HepG2 (cell line): ENCODE measurements at regions not wholly inside any gene's neighbourhood (a gene's known extent, or its start where the extent isn't known, plus 50 kb on each side); places are given as distances from the start of the nearest gene placed in this dataset.

Experiments used
- ATAC-seq: fragments of 200-7000 bp; cut with Tn5 transposase; 3 replicates; pipeline ENCODE4 v1.9.1; 2020; ENCODE audit warnings: mild to moderate bottlenecking, moderate library complexity
- BruUV-seq: library from RNA; stranded (reverse); fragments of 400-500 nt; replicated peaks from 2 replicates; lab custom pipeline; 2021; lab: Mats Ljungman, UMichigan
- CTCF ChIA-PET: fragments of 300-600 bp; formaldehyde crosslinking; extraction: SDS; loops from one replicate; lab custom pipeline; 2021; ENCODE audit warnings: low total read pairs, inconsistent platforms, low intra/inter-chr PET ratio; lab: Yijun Ruan, JAX
- POLR2A ChIA-PET: fragments of 350-600 bp; sonication (Branson Sonifier 250); formaldehyde crosslinking; loops from one replicate; lab custom pipeline; 2020; ENCODE audit warnings: antibody characterized with exemption, inconsistent platforms; lab: Yijun Ruan, JAX
- DNase-seq: peaks from one replicate; pipeline ENCODE4 v3.0.0-alpha.2; 2015; ENCODE audit warnings: low spot score
- FAIRE-seq: peaks from 3 replicates; lab custom pipeline; 2011; peaks lifted over from hg19 to GRCh38; lab: Jason Lieb, UNC
- H2AFZ ChIP-seq: one replicate; pipeline ENCODE4 v1.6.1; 2011; ENCODE audit warnings: low read length, inconsistent platforms
- H3K27ac ChIP-seq: fragments of 300-600 bp; 3 replicates; pipeline ENCODE4 v1.8.0; 2011; ENCODE audit warnings: mixed run types, mild to moderate bottlenecking, mixed read lengths, low read length, inconsistent platforms; ENCODE audit not compliant: insufficient read depth; ENCODE audit errors: extremely low read length
- H3K27me3 ChIP-seq, 2 experiments: fragments of 200-600 bp in 1 of 2; 2 replicates in 1 of 2; 3 replicates in 1 of 2; pipeline versions ENCODE4 v1.6.0 to v1.8.0; 2011; ENCODE audit warnings: low read length in 2 of 2, mild to moderate bottlenecking in 2 of 2, moderate library complexity in 2 of 2, inconsistent platforms in 1 of 2; ENCODE audit not compliant: insufficient read depth in 2 of 2, control insufficient read depth in 1 of 2
- H3K36me3 ChIP-seq, 2 experiments: fragments of 200-600 bp in 1 of 2; replicated peaks in 1 of 2; 2 replicates in 1 of 2; 3 replicates in 1 of 2; pipeline versions ENCODE4 v1.5.1 to v1.8.0; 2011; ENCODE audit warnings: low read length in 2 of 2, inconsistent platforms in 1 of 2; ENCODE audit not compliant: insufficient read depth in 2 of 2, control insufficient read depth in 1 of 2
- H3K4me1 ChIP-seq: 2 replicates; pipeline ENCODE4 v1.5.1; 2012; ENCODE audit warnings: low read length, inconsistent platforms; ENCODE audit not compliant: insufficient read depth
- H3K4me2 ChIP-seq: 2 replicates; pipeline ENCODE4 v1.6.0; 2011; ENCODE audit warnings: low read depth, low read length, inconsistent platforms
- H3K4me3 ChIP-seq, 3 experiments: fragments of 200-600 bp in 1 of 3; sonication (generic), shearing (Covaris generic) in 1 of 3; replicated peaks in 1 of 3; 2 replicates each; pipeline ENCODE4 v1.5.1; 2011 to 2016; ENCODE audit warnings: low read length in 3 of 3, inconsistent platforms in 2 of 3, low read depth in 2 of 3, mild to moderate bottlenecking in 2 of 3, control low read depth in 1 of 3, mixed read lengths in 1 of 3; ENCODE audit not compliant: insufficient read depth in 1 of 3
- H3K79me2 ChIP-seq: one replicate; pipeline ENCODE4 v1.6.1; 2011; ENCODE audit warnings: low read length, inconsistent platforms; ENCODE audit not compliant: insufficient read depth
- H3K9ac ChIP-seq: 2 replicates; pipeline ENCODE4 v1.6.0; 2011; ENCODE audit warnings: mild to moderate bottlenecking, low read depth, low read length, inconsistent platforms; ENCODE audit not compliant: insufficient read depth
- H3K9me3 ChIP-seq: 2 replicates; pipeline ENCODE4 v1.5.1; 2012; ENCODE audit warnings: mild to moderate bottlenecking, low read length
- H4K20me1 ChIP-seq: 2 replicates; pipeline ENCODE4 v1.6.0; 2011; ENCODE audit warnings: inconsistent platforms, mild to moderate bottlenecking, low read length, moderate library complexity; ENCODE audit not compliant: insufficient read depth
- FOXJ3 ChIP-seq: sonication (generic); formaldehyde crosslinking; IDR thresholded peaks from 2 replicates; pipeline ENCODE4 v1.4.0; 2020; ENCODE audit warnings: missing genetic modification reagents, mild to moderate bottlenecking, borderline replicate concordance
- GFI1 ChIP-seq: sonication (generic); formaldehyde crosslinking; IDR thresholded peaks from 2 replicates; pipeline ENCODE4 v1.5.0; 2020; ENCODE audit warnings: missing genetic modification reagents, mild to moderate bottlenecking, borderline replicate concordance
- HES4 ChIP-seq: sonication (generic); formaldehyde crosslinking; IDR thresholded peaks from 2 replicates; pipeline ENCODE4 v1.9.0; 2021; ENCODE audit warnings: mild to moderate bottlenecking, missing genetic modification reagents, borderline replicate concordance
- HHEX ChIP-seq: IDR thresholded peaks from 2 replicates; pipeline ENCODE4 v1.6.1; 2016; ENCODE audit warnings: control low read depth
- MTA3 ChIP-seq: sonication (generic); formaldehyde crosslinking; IDR thresholded peaks from 2 replicates; pipeline ENCODE4 v1.4.0; 2020; ENCODE audit warnings: missing genetic modification reagents
- RBAK ChIP-seq: sonication (generic); formaldehyde crosslinking; IDR thresholded peaks from 2 replicates; pipeline ENCODE4 v1.5.1; 2020; ENCODE audit warnings: mild to moderate bottlenecking, missing genetic modification reagents
- RBM39 ChIP-seq: fragments of 200-400 bp; formaldehyde crosslinking; IDR thresholded peaks from one replicate; pipeline ENCODE4 v1.6.1; 2018; ENCODE audit warnings: antibody characterized with exemption, mild to moderate bottlenecking, low read depth, low read length; ENCODE audit not compliant: poor library complexity, severe bottlenecking
- RERE ChIP-seq: IDR thresholded peaks from 2 replicates; pipeline ENCODE4 v1.6.1; 2016; ENCODE audit warnings: low read depth, missing genetic modification reagents, missing compliant biosample characterization
- YY1 ChIP-seq: IDR thresholded peaks from 2 replicates; pipeline ENCODE4 v1.6.1; 2011; ENCODE audit warnings: low read length, low read depth, moderate library complexity, mild to moderate bottlenecking; ENCODE audit not compliant: insufficient read depth, insufficient replicate concordance
- ZBTB33 ChIP-seq: sonication (generic); formaldehyde crosslinking; IDR thresholded peaks from 2 replicates; pipeline ENCODE4 v1.4.0; 2020; ENCODE audit warnings: missing genetic modification reagents
- ZFP37 ChIP-seq: sonication (generic); formaldehyde crosslinking; IDR thresholded peaks from 2 replicates; pipeline ENCODE4 v1.4.0; 2020; ENCODE audit warnings: missing genetic modification reagents, borderline replicate concordance
- ZNF121 ChIP-seq: sonication (generic); formaldehyde crosslinking; IDR thresholded peaks from 2 replicates; pipeline ENCODE4 v1.5.0; 2020; ENCODE audit warnings: mild to moderate bottlenecking, missing genetic modification reagents
- ZNF230 ChIP-seq: sonication (generic); formaldehyde crosslinking; IDR thresholded peaks from 2 replicates; pipeline ENCODE4 v1.4.0; 2020; ENCODE audit warnings: mild to moderate bottlenecking, missing genetic modification reagents
- ZNF547 ChIP-seq: sonication (generic); formaldehyde crosslinking; IDR thresholded peaks from 2 replicates; pipeline ENCODE4 v1.5.1; 2020; ENCODE audit warnings: mild to moderate bottlenecking, missing genetic modification reagents
- ZNF557 ChIP-seq: sonication (generic); formaldehyde crosslinking; IDR thresholded peaks from 2 replicates; pipeline ENCODE4 v1.4.0; 2020; ENCODE audit warnings: missing genetic modification reagents
- ZNF614 ChIP-seq: IDR thresholded peaks from 2 replicates; pipeline ENCODE4 v1.6.1; 2018; ENCODE audit warnings: missing biosample characterization, missing genetic modification reagents, inconsistent platforms, borderline replicate concordance
- ZNF720 ChIP-seq: sonication (generic); formaldehyde crosslinking; IDR thresholded peaks from 2 replicates; pipeline ENCODE4 v1.4.0; 2020; ENCODE audit warnings: missing genetic modification reagents
- ZNF776 ChIP-seq: sonication (generic); formaldehyde crosslinking; IDR thresholded peaks from 2 replicates; pipeline ENCODE4 v1.4.0; 2020; ENCODE audit warnings: mild to moderate bottlenecking, missing genetic modification reagents
- WGBS: methylation state at CpG from one replicate; pipeline ENCODE4 v1.1.6; 2017; ENCODE audit warnings: low lambda C conversion rate; 5-methylcytosine and 5-hydroxymethylcytosine counted together
- in situ Hi-C: cut with HindIII; loops from 2 replicates; pipeline ENCODE4 v1.10.0; 2017; ENCODE audit warnings: low pct_unique_long_range_greater_than_20kb; ENCODE audit not compliant: extremely low pct_ligation_motif_present
- intact Hi-C: fragments of 100-400 bp; cut with micrococcal nuclease; formaldehyde crosslinking; loops from one replicate; pipeline ENCODE4 v1.10.0; 2022; ENCODE audit not compliant: unreplicated experiment

- intact Hi-C loops (loop anchor here (10.0 kb wide), 1 partner anchor 125 kb away; no protein-coding TSS in a partner anchor), in situ Hi-C loops (no loop called here)
- BruUV-seq: no TSS peak
- POLR2A ChIA-PET: no interaction called here
- Histone ChIP-seq H3K27me3 (peaks cover 1 to 5% of the 10 kb centered on the region in 2 experiments; a peak in 1 of 5 replicates), H2AFZ (no peak overlapping the region), H3K4me3 (no peak overlapping the region), H3K4me2 (no peak overlapping the region), H3K79me2 (no peaks in the 10 kb centered on the region), H3K27ac (no peak overlapping the region), H3K36me3 (no peaks in the 10 kb centered on the region), H3K9me3 (no peaks in the 10 kb centered on the region), H3K4me1 (no peaks in the 10 kb centered on the region), H4K20me1 (no peaks in the 10 kb centered on the region), H3K9ac (no peak overlapping the region)
- no peak for ATAC-seq
- WGBS: 23% methylated on average over 3 of the region's 3 CpGs
- FAIRE-seq: no peak
- no peak for TF ChIP-seq ZNF230 (CRISPR knock-in tag)
- TF ChIP-seq HHEX: no peak
- TF ChIP-seq MTA3 (CRISPR knock-in tag): no peak
- TF ChIP-seq ZBTB33 (CRISPR knock-in tag): no peak
- no peak for TF ChIP-seq RERE (CRISPR knock-in tag)
- TF ChIP-seq ZNF557 (CRISPR knock-in tag): no peak
- no peak for TF ChIP-seq RBAK (CRISPR knock-in tag)
- no peak for TF ChIP-seq HES4 (CRISPR knock-in tag)
- TF ChIP-seq ZNF121 (CRISPR knock-in tag): no peak
- TF ChIP-seq ZFP37: no peak
- TF ChIP-seq ZNF547 (CRISPR knock-in tag): no peak
- TF ChIP-seq YY1: no peak
- no peak for TF ChIP-seq GFI1 (CRISPR knock-in tag)
- no peak for TF ChIP-seq ZNF776 (CRISPR knock-in tag)
- TF ChIP-seq RBM39: no peak
- no peak for TF ChIP-seq ZNF720 (CRISPR knock-in tag)
- no peak for TF ChIP-seq FOXJ3 (CRISPR knock-in tag)
- TF ChIP-seq ZNF614 (CRISPR knock-in tag): no peak
- DNase-seq: no peak
- CTCF ChIA-PET: no interaction called here
Measured at GRCh38 chr1:229839800-229840199, 213.8 kb downstream of the URB2 start.
